GM12891 (cell line): ENCODE measurements at regions not wholly inside any gene's neighbourhood (a gene's known extent, or its start where the extent isn't known, plus 50 kb on each side); places are given as distances from the start of the nearest gene placed in this dataset.

Experiments
- DNase-seq: peaks from one replicate; pipeline ENCODE4 v3.0.0; 2011; ENCODE audit warnings: low spot score; ENCODE audit not compliant: insufficient read length
- FAIRE-seq: peaks from 2 replicates; lab custom pipeline; 2011; peaks lifted over from hg19 to GRCh38; lab: Jason Lieb, UNC
- PAX5 ChIP-seq: IDR thresholded peaks from 2 replicates; pipeline ENCODE4 v1.6.1; 2011; ENCODE audit warnings: low read length, moderate library complexity, mild to moderate bottlenecking; ENCODE audit not compliant: insufficient read depth, severe bottlenecking
- POLR2A ChIP-seq: IDR thresholded peaks from 2 replicates; pipeline ENCODE4 v1.6.1; 2011; ENCODE audit warnings: low read depth, low read length, control low read depth
- POLR2AphosphoS5 ChIP-seq: IDR thresholded peaks from 2 replicates; pipeline ENCODE4 v1.6.1; 2011; ENCODE audit warnings: low read depth, low read length, control low read depth
- POU2F2 ChIP-seq: IDR thresholded peaks from 2 replicates; pipeline ENCODE4 v1.6.1; 2011; ENCODE audit warnings: low read depth, mild to moderate bottlenecking, control low read depth, low read length, moderate library complexity
- SPI1 ChIP-seq: IDR thresholded peaks from 2 replicates; pipeline ENCODE4 v1.6.1; 2011; ENCODE audit warnings: low read depth, low read length, control low read depth
- TAF1 ChIP-seq: IDR thresholded peaks from 2 replicates; pipeline ENCODE4 v1.6.1; 2011; ENCODE audit warnings: low read depth, low read length, control low read depth

DNA sequence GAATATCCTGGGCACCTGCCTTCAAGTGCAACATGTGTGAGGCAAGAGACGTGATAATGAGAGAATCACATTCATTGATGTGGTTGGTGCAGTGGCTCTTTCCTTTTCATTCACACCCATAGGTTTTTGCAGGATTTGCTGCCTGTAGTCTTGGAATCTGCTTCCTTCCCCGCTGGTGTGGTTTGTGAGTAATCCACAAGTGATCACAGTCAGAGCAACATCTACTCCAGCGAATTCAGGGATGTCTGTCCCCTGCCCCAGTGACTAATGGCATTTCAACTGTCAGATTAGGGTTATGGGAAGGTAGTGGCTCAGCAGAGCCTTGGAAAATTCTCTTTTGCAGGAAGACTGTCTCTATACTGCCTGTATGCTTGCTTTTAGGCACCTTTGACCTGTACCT lies 225.5 kb upstream of the RBMS1 start:
- FAIRE-seq (no peak), DNase-seq (no peak)
- TF ChIP-seq SPI1 = no peak
- no peak for TF ChIP-seq PAX5
- no peak for TF ChIP-seq POLR2A
- no peak for TF ChIP-seq TAF1
- no peak for TF ChIP-seq POU2F2
- TF ChIP-seq POLR2AphosphoS5 = no peak

DNA sequence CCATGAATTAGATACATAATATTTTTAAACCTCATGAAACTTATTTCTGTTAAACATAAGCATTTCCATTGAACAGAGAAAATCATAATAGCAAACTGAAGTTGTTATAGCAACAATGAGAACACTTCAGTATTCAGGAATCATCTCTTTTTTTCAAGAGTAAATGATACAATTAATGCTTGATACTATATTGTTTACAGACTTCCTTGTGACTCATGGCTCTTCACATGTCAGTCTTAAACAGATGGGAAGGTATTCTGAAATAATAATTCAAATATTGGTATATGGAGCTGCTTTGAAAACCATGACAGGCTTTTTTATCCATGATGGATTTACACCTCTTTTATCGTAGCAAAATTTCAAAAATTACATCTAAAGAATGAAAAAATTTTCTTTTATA lies 226.5 kb upstream of the RBMS1 start:
- FAIRE-seq (no peak), DNase-seq (no peak)
- TF ChIP-seq TAF1 = no peak
- TF ChIP-seq SPI1 = no peak
- TF ChIP-seq PAX5 = no peak
- TF ChIP-seq POLR2A = no peak
- no peak for TF ChIP-seq POLR2AphosphoS5
- TF ChIP-seq POU2F2 = no peak

DNA sequence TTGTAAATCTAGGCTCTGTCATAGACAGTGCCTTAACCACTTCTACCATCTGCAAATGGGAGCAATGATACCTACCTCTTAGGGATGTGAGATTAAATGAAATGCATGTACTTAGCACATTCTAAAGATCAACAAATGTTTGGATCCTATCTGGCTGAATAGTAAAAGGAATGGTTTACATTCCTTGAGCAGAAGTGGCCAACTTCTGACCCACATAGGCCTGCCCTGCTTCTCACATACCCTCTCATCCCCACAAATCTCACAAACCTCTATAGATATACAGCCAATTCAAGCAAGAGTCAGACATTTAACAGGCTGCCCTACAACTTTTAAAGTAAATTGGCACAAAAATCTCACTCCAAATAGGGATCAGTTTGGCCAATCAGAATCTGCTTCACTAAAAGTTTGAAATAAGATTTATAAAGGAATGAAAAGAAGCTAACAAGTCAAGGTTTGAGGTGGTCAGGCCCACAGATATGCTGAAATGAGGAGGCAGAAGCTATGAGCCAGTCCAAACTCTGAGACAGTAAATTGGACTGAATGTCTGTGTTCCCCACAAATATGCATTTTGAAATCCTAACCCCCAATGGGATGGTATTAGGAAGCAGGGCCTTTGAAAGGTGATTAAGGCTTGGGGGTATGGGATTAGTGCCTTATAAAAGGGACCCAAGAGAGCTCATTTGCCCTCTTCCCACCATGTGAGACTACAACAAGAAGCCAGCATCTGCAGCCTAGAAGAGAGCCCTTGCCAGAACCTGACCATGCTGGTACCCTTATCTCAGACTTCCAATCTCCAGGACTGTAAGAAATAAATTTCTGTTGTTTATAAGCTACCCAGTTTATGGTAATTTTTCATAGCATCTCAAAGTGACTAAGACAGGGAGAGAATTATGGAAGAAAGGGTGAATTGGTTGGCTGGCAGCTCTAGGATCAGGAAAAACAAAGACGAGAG lies 227.8 kb upstream of the RBMS1 start:
- no peak for TF ChIP-seq TAF1
- TF ChIP-seq POU2F2 = no peak
- no peak for TF ChIP-seq POLR2AphosphoS5
- no peak for TF ChIP-seq PAX5
- no peak for TF ChIP-seq SPI1
- TF ChIP-seq POLR2A = no peak
- FAIRE-seq = no peak

DNA sequence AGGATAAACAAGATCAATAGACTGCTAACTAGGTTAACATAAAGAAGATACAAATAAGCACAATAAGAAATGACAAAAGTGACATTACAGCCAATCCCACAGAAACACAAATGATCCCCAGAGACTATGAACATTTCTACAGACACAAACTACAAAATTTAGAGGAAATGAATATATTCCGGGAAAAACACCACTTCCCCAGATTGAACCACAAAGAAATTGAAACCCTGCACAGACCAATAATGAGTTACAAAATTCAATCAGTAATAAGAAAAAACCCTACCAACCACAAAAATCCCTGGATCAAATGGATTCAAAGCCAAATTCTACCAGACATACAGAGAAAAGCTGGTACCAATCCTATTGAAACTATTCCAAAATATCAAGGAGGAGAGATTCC lies 232.4 kb upstream of the RBMS1 start:
- FAIRE-seq = no peak
- TF ChIP-seq POLR2A (no peak), POU2F2 (no peak), PAX5 (no peak), POLR2AphosphoS5 (no peak), TAF1 (no peak), SPI1 (no peak)
- DNase-seq = no peak

More for the DNA sequence above, 227.8 kb upstream of the RBMS1 start:
- DNase-seq = no peak

DNA sequence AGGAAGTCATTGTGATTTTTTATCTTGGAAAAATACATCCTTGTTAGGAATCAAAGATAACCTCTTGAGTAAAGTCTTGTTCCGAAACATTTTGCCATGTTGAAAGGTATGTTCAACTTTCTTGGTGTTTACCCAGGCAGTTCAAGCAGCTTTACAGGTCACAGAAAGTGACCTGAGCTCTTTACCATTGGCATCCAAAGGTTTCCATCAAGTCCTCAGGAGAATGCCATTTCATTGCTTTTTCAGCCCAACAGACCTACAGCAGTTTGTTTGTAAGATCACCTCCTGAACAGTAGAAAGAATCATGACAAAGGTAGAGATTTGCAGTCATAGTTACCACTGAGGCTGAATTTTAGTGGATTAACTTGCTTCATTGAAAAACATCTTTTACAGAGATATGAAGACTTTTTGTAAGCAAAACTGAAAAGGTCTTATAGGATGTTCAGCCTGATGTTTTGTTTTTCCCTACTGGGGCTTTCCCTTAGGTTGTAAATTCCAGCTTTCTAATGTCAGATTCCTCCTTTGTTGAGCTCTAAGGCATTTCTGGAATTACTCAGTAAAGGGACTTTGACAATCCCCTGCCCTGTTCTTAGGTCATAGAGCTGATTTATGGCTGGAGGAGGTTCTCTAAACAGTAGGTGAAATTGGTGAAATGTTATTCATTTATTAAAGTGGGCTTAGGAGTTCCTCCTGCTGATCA lies 236.8 kb upstream of the RBMS1 start:
- no peak for DNase-seq
- no peak for FAIRE-seq
- no peak for TF ChIP-seq TAF1
- no peak for TF ChIP-seq POLR2AphosphoS5
- TF ChIP-seq PAX5 = no peak
- TF ChIP-seq SPI1 = no peak
- TF ChIP-seq POU2F2 = no peak
- TF ChIP-seq POLR2A = no peak

DNA sequence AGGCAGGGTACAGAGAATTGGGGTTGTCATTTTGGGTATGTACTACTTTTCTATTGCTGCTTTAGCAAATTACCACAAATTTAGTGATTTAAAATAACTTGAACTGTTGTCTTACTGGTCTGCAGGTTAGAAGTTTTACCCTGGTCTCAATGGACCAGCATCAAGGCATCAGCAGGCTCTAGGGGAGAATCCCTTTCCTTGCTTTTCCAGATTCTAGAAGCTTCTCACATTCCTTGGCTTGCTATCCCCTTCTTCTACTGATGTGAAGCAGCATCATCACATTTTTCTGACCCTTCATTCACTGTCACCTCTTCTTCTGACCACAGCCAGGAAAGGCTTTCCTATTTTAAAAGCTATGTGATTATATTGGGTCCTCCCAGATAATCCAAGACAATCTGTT lies 237.8 kb upstream of the RBMS1 start:
- no peak for DNase-seq
- TF ChIP-seq POLR2A = no peak
- no peak for TF ChIP-seq POU2F2
- TF ChIP-seq PAX5 = no peak
- TF ChIP-seq POLR2AphosphoS5 = no peak
- no peak for TF ChIP-seq SPI1
- no peak for TF ChIP-seq TAF1
- no peak for FAIRE-seq

DNA sequence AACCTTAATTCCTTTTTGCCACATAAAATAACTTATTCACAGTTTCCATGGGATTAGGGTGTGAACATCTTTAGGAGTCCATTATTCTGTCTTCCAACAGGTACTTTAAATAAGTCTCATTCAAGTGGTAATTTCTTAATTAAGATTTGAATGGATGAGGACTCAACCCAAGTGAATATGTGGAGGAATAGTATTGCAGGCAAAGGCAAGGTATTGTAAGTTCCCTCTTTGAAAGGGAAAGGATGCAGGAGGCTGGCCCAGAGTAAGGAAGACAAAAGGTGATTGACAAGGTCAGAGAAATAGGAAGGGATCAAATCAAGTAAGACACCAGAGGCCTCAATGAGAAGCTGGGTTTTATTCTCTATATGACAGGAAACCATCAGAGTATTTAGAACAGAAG lies 238.2 kb upstream of the RBMS1 start:
- no peak for TF ChIP-seq POLR2AphosphoS5
- no peak for TF ChIP-seq POU2F2
- TF ChIP-seq POLR2A = no peak
- DNase-seq = no peak
- no peak for FAIRE-seq

DNA sequence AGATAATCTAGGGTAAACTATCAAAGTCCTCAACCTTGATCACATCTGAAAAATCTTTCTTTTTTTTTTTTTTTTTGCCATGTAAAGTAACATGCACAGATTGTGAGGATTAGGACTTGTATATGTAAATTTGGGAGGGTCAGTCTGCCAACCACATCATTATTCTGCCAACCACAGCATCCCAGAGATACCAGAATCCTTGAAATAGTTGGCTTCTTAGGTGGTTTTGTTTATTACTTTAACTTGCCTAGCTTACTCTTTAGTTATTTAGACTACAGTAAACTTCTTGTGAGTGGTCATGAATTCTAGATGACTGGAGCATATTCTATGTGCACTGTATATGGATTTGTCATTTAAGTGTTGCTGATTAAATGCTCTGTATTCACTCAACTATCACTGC lies 242.1 kb upstream of the RBMS1 start:
- TF ChIP-seq PAX5 = no peak
- TF ChIP-seq TAF1 = no peak
- no peak for TF ChIP-seq SPI1
- no peak for DNase-seq
- FAIRE-seq = no peak

DNA sequence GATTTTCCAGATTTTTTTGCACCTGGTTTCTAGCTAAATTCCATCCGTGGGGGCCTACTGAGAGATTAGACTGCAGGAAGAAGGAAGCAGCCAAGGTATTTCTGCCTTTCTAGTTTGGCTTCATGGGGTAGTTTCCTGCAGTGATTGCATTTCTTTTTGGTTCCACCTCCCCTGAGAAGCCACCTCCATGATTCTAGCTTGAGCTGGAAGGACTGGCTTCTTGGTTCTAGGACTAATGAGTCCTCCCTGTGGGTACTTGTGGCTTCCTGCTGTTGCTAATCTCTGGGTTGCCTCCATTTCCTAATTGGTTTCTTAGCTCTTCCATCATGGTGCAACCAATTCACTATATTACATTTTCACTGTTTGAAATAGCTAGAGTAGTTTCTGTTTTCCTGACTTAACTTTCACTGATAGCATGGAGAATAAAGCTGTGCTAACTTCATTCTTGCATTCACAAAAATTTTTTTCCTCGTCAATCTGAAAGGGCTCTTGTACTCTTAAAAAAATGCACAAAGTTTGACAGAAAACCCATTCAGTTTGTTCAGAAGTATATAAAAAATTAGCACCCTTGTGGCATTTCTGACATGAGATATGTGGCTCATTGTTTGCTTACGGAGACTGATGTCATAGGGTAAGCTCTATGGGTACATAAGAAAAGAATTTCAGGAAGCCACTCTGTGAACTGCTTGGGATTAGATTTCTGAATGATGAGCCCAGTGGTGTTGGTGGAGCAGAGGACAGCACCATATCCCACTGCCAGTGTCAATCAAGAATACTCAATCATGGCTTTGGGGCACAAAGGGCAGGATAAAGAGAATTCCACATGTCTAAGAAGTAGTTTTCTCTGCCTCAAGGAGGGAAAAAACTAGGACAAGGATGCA lies 242.8 kb upstream of the RBMS1 start:
- TF ChIP-seq PAX5 (no peak), POLR2AphosphoS5 (no peak), POU2F2 (no peak), POLR2A (no peak), SPI1 (no peak), TAF1 (no peak)

More for the DNA sequence above, 242.8 kb upstream of the RBMS1 start:
- DNase-seq (no peak), FAIRE-seq (no peak)
